Epithelial cell of proximal tubule (primary cell): ENCODE measurements at regions not wholly inside any gene's neighbourhood (a gene's known extent, or its start where the extent isn't known, plus 50 kb on each side); places are given as distances from the start of the nearest gene placed in this dataset.

ENCODE experiments used
- DNase-seq: peaks from one replicate; pipeline ENCODE4 v3.0.0-alpha.2; 2011; ENCODE audit warnings: low read depth
- H3K4me3 ChIP-seq: 2 replicates; pipeline ENCODE4 v1.5.1; 2011; ENCODE audit warnings: low read depth, mild to moderate bottlenecking, low read length
- CTCF ChIP-seq: conservative IDR thresholded peaks from 2 replicates; pipeline ENCODE4 v1.5.1; 2012; ENCODE audit warnings: low read depth, mild to moderate bottlenecking, low read length

- no peak overlapping the region for H3K4me3 ChIP-seq
- TF ChIP-seq CTCF: no peak
- DNase-seq: no peak
These were observed 124.4 kb upstream of the PTPRZ1 start for GRCh38 chr7:121748546-121748945.

GRCh38 chr7:121745856-121746255 lies 127.1 kb upstream of the PTPRZ1 start:
- DNase-seq: no peak
- TF ChIP-seq CTCF: no peak
- no peak overlapping the region for H3K4me3 ChIP-seq

- H3K4me3 ChIP-seq: no peak overlapping the region
- TF ChIP-seq CTCF: no peak
- DNase-seq: no peak
These were observed 128.1 kb upstream of the PTPRZ1 start for GRCh38 chr7:121744877-121745276.

GRCh38 chr7:121744319-121744718 lies 128.6 kb upstream of the PTPRZ1 start:
- no peak for TF ChIP-seq CTCF
- no peak overlapping the region for H3K4me3 ChIP-seq
- peak; percentile 44 for DNase-seq

- H3K4me3 ChIP-seq: no peak overlapping the region
- peak; percentile 6 for DNase-seq
- no peak for TF ChIP-seq CTCF
These were observed 131.1 kb upstream of the PTPRZ1 start for GRCh38 chr7:121741896-121742295.

GRCh38 chr7:121739465-121739864 lies 133.5 kb upstream of the PTPRZ1 start:
- TF ChIP-seq CTCF: no peak
- no peak overlapping the region for H3K4me3 ChIP-seq
- no peak for DNase-seq

- H3K4me3 ChIP-seq: no peak overlapping the region
- DNase-seq: no peak
- TF ChIP-seq CTCF: no peak
These were observed 142.1 kb upstream of the PTPRZ1 start for GRCh38 chr7:121730869-121731268.
